GM18519 (cell line): ENCODE measurements at regions not wholly inside any gene's neighbourhood (a gene's known extent, or its start where the extent isn't known, plus 50 kb on each side); places are given as distances from the start of the nearest gene placed in this dataset.
A peak's percentile ranks its signal among the peaks of the same experiment; 100 is the strongest.
"Not testable (repeated sequence)": the region's sequence is repeated elsewhere in the genome, so short reads cannot be mapped to it uniquely, and the experiment has no call there.

ENCODE experiments used
- ATAC-seq: cut with Tn5 transposase; IDR thresholded peaks from one replicate; pipeline ENCODE4 v1.9.1; 2021; ENCODE audit warnings: mild to moderate bottlenecking, moderate library complexity; ENCODE audit not compliant: unreplicated experiment, low FRiP score

- no peak for ATAC-seq
Observed at GRCh38 chrX:101823236-101823635, 108.6 kb downstream of the ZMAT1 start.

- ATAC-seq, result not testable (repeated sequence)
Observed at GRCh38 chrX:101817739-101818138, 114.1 kb downstream of the ZMAT1 start.

GRCh38 chrX:101813200-101813599 lies 118.6 kb downstream of the ZMAT1 start:
- ATAC-seq, result no peak

- no peak for ATAC-seq
Observed at GRCh38 chrX:101803451-101803850, 128.4 kb downstream of the ZMAT1 start.

GRCh38 chrX:101799387-101799786 lies 132.4 kb downstream of the ZMAT1 start:
- peak; percentile 100 for ATAC-seq

- no peak for ATAC-seq
Observed at GRCh38 chrX:101787934-101788333, 128.3 kb upstream of the ARMCX2 start.

- ATAC-seq, result no peak
Observed at GRCh38 chrX:101785142-101785541, 125.5 kb upstream of the ARMCX2 start.

- not testable (repeated sequence) for ATAC-seq
Observed at GRCh38 chrX:101780421-101780820, 120.8 kb upstream of the ARMCX2 start.

GRCh38 chrX:101774340-101774739 lies 114.7 kb upstream of the ARMCX2 start:
- ATAC-seq, result peak; percentile 100

- no peak for ATAC-seq
Observed at GRCh38 chrX:101764538-101764937, 104.9 kb upstream of the ARMCX2 start.

GRCh38 chrX:101759000-101759399 lies 99.3 kb upstream of the ARMCX2 start:
- peak; percentile 87 for ATAC-seq

- ATAC-seq, result no peak
Observed at GRCh38 chrX:101750744-101751143, 91.1 kb upstream of the ARMCX2 start.

GRCh38 chrX:101749436-101749835 lies 89.8 kb upstream of the ARMCX2 start:
- ATAC-seq, result no peak

GRCh38 chrX:101745046-101745445 lies 85.4 kb upstream of the ARMCX2 start:
- no peak for ATAC-seq

GRCh38 chrX:101744085-101744484 lies 84.4 kb upstream of the ARMCX2 start:
- no peak for ATAC-seq

- ATAC-seq, result no peak
Observed at GRCh38 chrX:101740642-101741041, 81.0 kb upstream of the ARMCX2 start.

GRCh38 chrX:101738867-101739266 lies 79.2 kb upstream of the ARMCX2 start:
- not testable (repeated sequence) for ATAC-seq

GRCh38 chrX:101738411-101738810 lies 78.8 kb upstream of the ARMCX2 start:
- ATAC-seq, result not testable (repeated sequence)

GRCh38 chrX:101736651-101737050 lies 77.0 kb upstream of the ARMCX2 start:
- ATAC-seq, result no peak

GRCh38 chrX:101732870-101733269 lies 73.2 kb upstream of the ARMCX2 start:
- no peak for ATAC-seq

- no peak for ATAC-seq
Observed at GRCh38 chrX:101729986-101730385, 70.3 kb upstream of the ARMCX2 start.
